Body of pancreas (tissue), 4 donors: ENCODE measurements at regions not wholly inside any gene's neighbourhood (a gene's known extent, or its start where the extent isn't known, plus 50 kb on each side); places are given as distances from the start of the nearest gene placed in this dataset.

Experiments used
- POLR2A ChIP-seq, 3 donors: fragments of 450-650 bp; IDR thresholded peaks; one replicate each; pipeline ENCODE4 v1.6.1; 2016; ENCODE audit warnings: antibody characterized with exemption in 3 of 3, mild to moderate bottlenecking in 2 of 3
- TF ChIP-seq, protein P1 (sequence below), 7 experiments: fragments of 450-650 bp in 4 of 7; fragments of 200-600 bp in 3 of 7; sonication (generic) in 3 of 7; IDR thresholded peaks; one replicate each; pipeline ENCODE4 v1.5.1; 2016 to 2019; ENCODE audit warnings: antibody characterized with exemption in 7 of 7

DNA sequence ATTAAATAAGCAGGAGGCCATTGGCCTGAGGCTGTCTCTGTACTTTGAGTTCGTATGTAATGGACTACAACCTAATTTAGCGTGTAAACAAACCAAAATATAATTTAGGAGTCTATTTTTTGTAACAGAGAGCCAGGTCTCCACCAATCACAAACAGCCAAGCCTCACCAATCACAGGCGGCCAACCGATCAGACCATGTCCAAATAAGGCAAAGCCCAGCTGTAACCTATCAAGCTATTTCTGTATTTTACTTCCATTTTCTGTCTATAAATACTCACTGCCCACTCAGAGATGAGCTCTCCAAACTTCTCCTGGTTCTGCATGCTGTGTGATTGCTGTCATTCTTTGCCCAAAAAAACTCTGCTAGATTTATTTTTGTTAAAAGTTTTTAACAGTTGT lies 322.7 kb downstream of the NPIPA8 start:
- TF ChIP-seq, protein P1, sequence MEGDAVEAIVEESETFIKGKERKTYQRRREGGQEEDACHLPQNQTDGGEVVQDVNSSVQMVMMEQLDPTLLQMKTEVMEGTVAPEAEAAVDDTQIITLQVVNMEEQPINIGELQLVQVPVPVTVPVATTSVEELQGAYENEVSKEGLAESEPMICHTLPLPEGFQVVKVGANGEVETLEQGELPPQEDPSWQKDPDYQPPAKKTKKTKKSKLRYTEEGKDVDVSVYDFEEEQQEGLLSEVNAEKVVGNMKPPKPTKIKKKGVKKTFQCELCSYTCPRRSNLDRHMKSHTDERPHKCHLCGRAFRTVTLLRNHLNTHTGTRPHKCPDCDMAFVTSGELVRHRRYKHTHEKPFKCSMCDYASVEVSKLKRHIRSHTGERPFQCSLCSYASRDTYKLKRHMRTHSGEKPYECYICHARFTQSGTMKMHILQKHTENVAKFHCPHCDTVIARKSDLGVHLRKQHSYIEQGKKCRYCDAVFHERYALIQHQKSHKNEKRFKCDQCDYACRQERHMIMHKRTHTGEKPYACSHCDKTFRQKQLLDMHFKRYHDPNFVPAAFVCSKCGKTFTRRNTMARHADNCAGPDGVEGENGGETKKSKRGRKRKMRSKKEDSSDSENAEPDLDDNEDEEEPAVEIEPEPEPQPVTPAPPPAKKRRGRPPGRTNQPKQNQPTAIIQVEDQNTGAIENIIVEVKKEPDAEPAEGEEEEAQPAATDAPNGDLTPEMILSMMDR (IDR thresholded peaks at IDR 0.05) = no peak
- TF ChIP-seq POLR2A (IDR thresholded peaks at IDR 0.05) = no peak
